GM19438 (cell line): ENCODE measurements at regions not wholly inside any gene's neighbourhood (a gene's known extent, or its start where the extent isn't known, plus 50 kb on each side); places are given as distances from the start of the nearest gene placed in this dataset.
"Not testable (repeated sequence)": the region's sequence is repeated elsewhere in the genome, so short reads cannot be mapped to it uniquely, and the experiment has no call there.

Experiments
- ATAC-seq: cut with Tn5 transposase; IDR thresholded peaks from one replicate; pipeline ENCODE4 v1.9.1; 2021; ENCODE audit warnings: low read depth; ENCODE audit not compliant: unreplicated experiment

- not testable (repeated sequence) for ATAC-seq
Observed at GRCh38 chr7:29696402-29696801, 109.9 kb upstream of the WIPF3 start.

DNA sequence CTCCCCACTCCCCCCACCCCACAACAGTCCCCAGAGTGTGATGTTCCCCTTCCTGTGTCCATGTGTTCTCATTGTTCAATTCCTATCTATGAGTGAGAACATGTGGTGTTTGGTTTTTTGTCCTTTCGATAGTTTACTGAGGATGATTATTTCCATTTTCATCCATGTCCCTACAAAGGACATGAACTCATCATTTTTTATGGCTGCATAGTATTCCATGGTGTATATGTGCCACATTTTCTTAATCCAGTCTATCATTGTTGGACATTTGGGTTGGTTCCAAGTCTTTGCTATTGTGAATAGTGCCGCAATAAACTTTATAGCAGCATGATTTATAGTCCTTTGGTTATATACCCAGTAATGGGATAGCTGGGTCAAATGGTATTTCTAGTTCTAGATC is 106.6 kb upstream of the WIPF3 start:
- not testable (repeated sequence) for ATAC-seq

- ATAC-seq: not testable (repeated sequence)
Observed at GRCh38 chr7:29701540-29701939, 104.8 kb upstream of the WIPF3 start.

GRCh38 chr7:29703830-29704229 is 102.5 kb upstream of the WIPF3 start:
- not testable (repeated sequence) for ATAC-seq

DNA sequence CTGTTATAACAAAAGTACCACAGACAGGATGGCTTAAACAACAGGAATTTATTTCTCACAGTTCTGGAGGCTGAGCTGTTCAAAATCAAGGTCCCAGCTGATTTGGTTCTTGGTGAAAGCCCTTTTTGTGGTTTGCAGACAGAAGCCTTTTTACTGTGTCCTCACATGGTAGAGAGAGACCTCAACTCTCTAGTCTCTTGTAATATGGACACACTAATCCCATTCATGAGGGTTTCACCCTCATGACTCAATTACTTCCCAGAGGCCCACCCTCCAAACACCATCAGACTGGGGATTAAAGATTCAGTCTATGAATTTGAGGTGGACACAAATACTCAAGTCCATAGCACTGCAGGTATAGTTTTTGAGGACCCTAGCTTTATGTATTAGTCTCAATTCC is 97.3 kb upstream of the WIPF3 start:
- not testable (repeated sequence) for ATAC-seq

GRCh38 chr7:29723127-29723526 is 83.2 kb upstream of the WIPF3 start:
- not testable (repeated sequence) for ATAC-seq

DNA sequence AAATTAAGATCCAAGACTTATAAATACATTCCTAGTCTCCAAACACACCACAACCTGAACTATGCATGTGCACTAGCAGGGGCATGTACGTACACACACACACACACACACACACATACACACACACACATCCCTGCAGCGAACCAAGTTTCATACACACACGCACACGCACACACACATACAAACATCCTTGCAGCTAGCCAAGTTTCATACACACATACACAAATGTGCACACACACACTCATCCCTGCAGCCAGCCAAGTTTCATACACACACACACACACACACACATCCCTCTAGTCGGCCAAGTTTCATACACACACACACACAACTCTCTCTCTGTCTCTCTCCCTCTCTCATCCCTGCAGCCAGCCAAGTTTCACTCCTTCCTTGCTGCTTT is 82.7 kb upstream of the WIPF3 start:
- no peak for ATAC-seq

- not testable (repeated sequence) for ATAC-seq
Observed at GRCh38 chr7:29729534-29730165, 76.7 kb upstream of the WIPF3 start.

GRCh38 chr7:29734246-29734731 is 72.0 kb upstream of the WIPF3 start:
- no peak for ATAC-seq

DNA sequence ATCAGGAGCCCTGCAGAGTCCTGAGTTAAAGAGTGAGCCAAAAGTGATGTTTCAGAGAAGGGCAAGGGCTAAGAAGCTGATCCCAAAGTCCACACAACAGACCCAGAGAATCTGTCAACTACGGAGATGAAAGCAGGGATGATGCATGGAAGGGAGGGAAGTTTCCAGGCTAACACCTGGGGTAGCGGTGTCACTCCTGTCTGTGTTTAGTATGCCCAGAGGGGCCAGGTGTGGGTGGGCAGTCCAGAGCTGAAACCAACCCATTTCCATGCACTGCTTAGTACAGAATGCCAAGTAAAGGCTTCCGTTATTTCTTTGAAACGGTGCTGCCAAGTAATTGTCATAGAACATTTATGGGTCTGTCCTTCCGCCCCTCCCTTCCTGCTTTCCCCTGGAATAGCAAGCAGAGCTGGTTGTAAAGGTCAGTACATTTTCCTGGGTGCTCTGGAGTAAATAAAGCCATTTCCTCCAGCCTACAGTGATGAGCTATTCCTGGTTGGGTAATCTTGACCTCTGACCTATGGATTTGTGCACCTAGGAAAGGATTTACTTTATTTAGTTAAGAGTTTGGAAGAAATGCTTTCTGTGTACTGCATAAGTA is 58.6 kb upstream of the WIPF3 start:
- ATAC-seq: not testable (repeated sequence)

DNA sequence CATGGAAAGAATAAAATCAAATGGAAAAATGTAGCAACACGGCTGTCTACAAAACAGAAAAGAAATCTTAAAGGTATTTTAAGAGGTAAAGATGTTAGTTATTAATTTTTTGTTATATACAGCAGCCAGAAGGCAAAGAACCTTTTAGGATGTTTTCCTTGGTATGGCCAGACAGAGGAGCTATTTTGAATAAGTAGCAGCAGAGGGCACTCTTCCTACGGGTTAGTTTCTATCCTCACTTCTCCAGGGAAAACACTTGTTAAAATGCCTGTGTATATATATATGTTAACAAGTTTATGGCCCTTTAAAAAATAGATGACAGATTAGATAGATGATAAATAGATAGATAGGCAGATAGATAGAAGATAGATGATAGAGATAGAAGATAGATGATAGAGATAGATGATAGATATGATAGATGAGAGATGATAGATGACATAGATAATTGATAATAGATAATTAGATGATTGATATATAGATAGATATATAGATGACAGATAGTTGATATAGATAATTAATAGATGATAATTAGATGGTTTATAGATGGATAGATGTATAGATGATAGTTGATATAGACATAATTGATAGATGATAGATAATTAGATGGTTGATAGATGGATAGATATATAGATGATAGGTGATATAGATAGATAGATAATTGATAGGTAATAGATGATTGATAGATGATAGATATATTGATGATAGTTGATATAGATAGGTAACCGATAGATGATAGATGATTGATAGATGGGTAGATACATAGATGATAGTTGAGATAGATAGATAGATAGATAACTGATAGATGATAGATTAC is 57.8 kb upstream of the WIPF3 start:
- no peak for ATAC-seq

GRCh38 chr7:29749701-29750321 is 56.5 kb upstream of the WIPF3 start:
- ATAC-seq: no peak

GRCh38 chr7:29750373-29750940 is 55.9 kb upstream of the WIPF3 start:
- not testable (repeated sequence) for ATAC-seq

GRCh38 chr7:29751012-29751411 is 55.3 kb upstream of the WIPF3 start:
- ATAC-seq: not testable (repeated sequence)

GRCh38 chr7:29754874-29755490 is 51.3 kb upstream of the WIPF3 start:
- no peak for ATAC-seq
